SK-N-SH (cell line): ENCODE measurements at regions not wholly inside any gene's neighbourhood (a gene's known extent, or its start where the extent isn't known, plus 50 kb on each side); places are given as distances from the start of the nearest gene placed in this dataset.
"Not testable (repeated sequence)": the region's sequence is repeated elsewhere in the genome, so short reads cannot be mapped to it uniquely, and the experiment has no call there.

Source experiments
- EP300 ChIP-seq, 2 experiments: IDR thresholded peaks; 2 replicates each; pipeline versions ENCODE4 v1.4.0 to v1.6.1; 2012; ENCODE audit warnings: borderline replicate concordance in 1 of 2, low read depth in 1 of 2, low read length in 1 of 2
- RAD21 ChIP-seq: IDR thresholded peaks from 2 replicates; pipeline ENCODE4 v1.6.1; 2012; ENCODE audit warnings: mild to moderate bottlenecking, low read length

GRCh38 chr18:70766254-70766653 is 477.4 kb downstream of the SOCS6 start:
- not testable (repeated sequence) for TF ChIP-seq EP300 (IDR thresholded peaks at IDR 0.05; ENCODE audit: borderline replicate concordance in 1 of 2, low read depth in 1 of 2, low read length in 1 of 2); RAD21
